ENCODE measurements at regions not wholly inside any gene's neighbourhood (a gene's known extent, or its start where the extent isn't known, plus 50 kb on each side); places are given as distances from the start of the nearest gene placed in this dataset.

DNA sequence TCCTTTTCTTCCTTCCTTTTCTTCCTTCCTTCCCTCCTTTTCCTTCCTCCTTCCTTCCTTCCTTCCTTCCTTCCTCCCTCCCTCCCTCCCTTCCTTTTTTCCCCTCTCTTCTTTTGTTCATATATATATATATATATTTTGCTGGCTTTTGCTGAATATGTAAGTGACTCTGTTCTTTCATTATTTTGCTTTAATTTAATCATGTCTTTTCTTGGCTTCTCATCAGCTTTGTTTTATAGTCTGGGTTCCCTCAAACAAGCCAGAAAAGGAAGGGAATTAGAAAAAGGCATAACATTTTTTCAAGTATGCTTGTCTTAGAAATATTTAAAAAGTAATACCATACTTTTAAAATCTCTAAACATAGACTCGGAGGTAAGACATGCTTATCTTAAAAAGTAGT is 219.9 kb upstream of the ATXN7L3B start:
- no peaks in the 10 kb centered on the region for H3K9me3 ChIP-seq (replicated peaks in 1 of 2; ENCODE audit: control insufficient read depth in 1 of 2, insufficient read depth in 1 of 2, low read length in 2 of 2)
- Mint-ChIP-seq H3K4me1 (no peaks in the 10 kb centered on the region), H3K36me3 (no peaks in the 10 kb centered on the region), H3K27ac (no peak overlapping the region), H3K9me3 (no peaks in the 10 kb centered on the region), H3K27me3 (ENCODE audit: low read depth in 3 of 3) (peaks cover 0 to 2% (median 0%) of the 10 kb centered on the region in 3 donors), H3K4me3 (no peak overlapping the region)
- no peaks in the 10 kb centered on the region for H3K4me1 ChIP-seq (ENCODE audit: control insufficient read depth in 1 of 2, insufficient read depth in 2 of 2, low read length in 2 of 2)
- H3K9ac ChIP-seq (ENCODE audit: insufficient read depth, low read length, poor library complexity, severe bottlenecking), result no peak overlapping the region
- no peak overlapping the region for H3K27ac ChIP-seq (ENCODE audit: low read depth in 1 of 2, low read length in 2 of 2)
- TF ChIP-seq, protein P1, sequence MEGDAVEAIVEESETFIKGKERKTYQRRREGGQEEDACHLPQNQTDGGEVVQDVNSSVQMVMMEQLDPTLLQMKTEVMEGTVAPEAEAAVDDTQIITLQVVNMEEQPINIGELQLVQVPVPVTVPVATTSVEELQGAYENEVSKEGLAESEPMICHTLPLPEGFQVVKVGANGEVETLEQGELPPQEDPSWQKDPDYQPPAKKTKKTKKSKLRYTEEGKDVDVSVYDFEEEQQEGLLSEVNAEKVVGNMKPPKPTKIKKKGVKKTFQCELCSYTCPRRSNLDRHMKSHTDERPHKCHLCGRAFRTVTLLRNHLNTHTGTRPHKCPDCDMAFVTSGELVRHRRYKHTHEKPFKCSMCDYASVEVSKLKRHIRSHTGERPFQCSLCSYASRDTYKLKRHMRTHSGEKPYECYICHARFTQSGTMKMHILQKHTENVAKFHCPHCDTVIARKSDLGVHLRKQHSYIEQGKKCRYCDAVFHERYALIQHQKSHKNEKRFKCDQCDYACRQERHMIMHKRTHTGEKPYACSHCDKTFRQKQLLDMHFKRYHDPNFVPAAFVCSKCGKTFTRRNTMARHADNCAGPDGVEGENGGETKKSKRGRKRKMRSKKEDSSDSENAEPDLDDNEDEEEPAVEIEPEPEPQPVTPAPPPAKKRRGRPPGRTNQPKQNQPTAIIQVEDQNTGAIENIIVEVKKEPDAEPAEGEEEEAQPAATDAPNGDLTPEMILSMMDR (IDR thresholded peaks at IDR 0.05), result no peak
- no peaks in the 10 kb centered on the region for H4K20me1 ChIP-seq (ENCODE audit: insufficient read depth, low read length)
- H3K27me3 ChIP-seq (ENCODE audit: control insufficient read depth in 2 of 2, insufficient read depth in 2 of 2, low read length in 2 of 2), result no peaks in the 10 kb centered on the region
- no peaks in the 10 kb centered on the region for H3K36me3 ChIP-seq (replicated peaks in 1 of 2; ENCODE audit: control insufficient read depth in 1 of 2, insufficient read depth in 2 of 2, low read length in 2 of 2)
- no CpG with 5 or more reads among the region's 1 CpG for WGBS (ENCODE audit: insufficient coverage)
- no peaks in the 10 kb centered on the region for H3K79me2 ChIP-seq (ENCODE audit: insufficient read depth, low read length)
- H3K4me3 ChIP-seq (replicated peaks in 1 of 3; ENCODE audit: low read depth in 2 of 3, low read length in 3 of 3), result no peak overlapping the region
- H2AFZ ChIP-seq (ENCODE audit: insufficient read depth, low read depth, low read length, poor library complexity, severe bottlenecking), result no peak overlapping the region
- intact Hi-C loops (cut with micrococcal nuclease), result no loop called here
- H3K4me2 ChIP-seq (replicated peaks; ENCODE audit: extremely low read depth, low read length, poor library complexity, severe bottlenecking), result no peak overlapping the region
- no peak for DNase-seq

DNA sequence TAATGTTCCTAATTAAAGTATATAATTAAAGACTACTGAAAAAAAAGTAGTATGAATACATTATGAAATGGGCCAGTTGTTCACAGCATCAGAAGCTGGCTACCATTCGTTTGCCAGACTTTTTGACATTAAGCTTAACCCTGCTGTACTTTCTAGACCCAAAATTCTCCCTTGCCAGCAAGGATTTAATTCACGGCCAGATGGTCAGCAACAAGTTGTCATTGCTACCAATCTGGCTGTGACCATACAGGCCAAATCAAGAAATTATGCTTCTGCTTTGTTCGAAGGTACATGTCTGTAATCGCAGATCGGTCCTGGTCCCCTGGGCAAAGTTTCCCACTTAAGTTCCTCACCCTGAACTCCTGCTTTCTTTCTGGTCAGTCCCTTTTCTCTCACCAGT is 217.7 kb upstream of the ATXN7L3B start:
- Histone ChIP-seq H3K9ac (ENCODE audit: insufficient read depth, low read length, poor library complexity, severe bottlenecking) (no peak overlapping the region), H3K4me1 (ENCODE audit: control insufficient read depth in 1 of 2, insufficient read depth in 2 of 2, low read length in 2 of 2) (no peaks in the 10 kb centered on the region), H4K20me1 (ENCODE audit: insufficient read depth, low read length) (no peaks in the 10 kb centered on the region), H2AFZ (ENCODE audit: insufficient read depth, low read depth, low read length, poor library complexity, severe bottlenecking) (no peak overlapping the region), H3K4me2 (replicated peaks; ENCODE audit: extremely low read depth, low read length, poor library complexity, severe bottlenecking) (no peak overlapping the region), H3K27me3 (ENCODE audit: control insufficient read depth in 2 of 2, insufficient read depth in 2 of 2, low read length in 2 of 2) (no peaks in the 10 kb centered on the region), H3K36me3 (replicated peaks in 1 of 2; ENCODE audit: control insufficient read depth in 1 of 2, insufficient read depth in 2 of 2, low read length in 2 of 2) (no peaks in the 10 kb centered on the region), H3K79me2 (ENCODE audit: insufficient read depth, low read length) (no peaks in the 10 kb centered on the region), H3K27ac (ENCODE audit: low read depth in 1 of 2, low read length in 2 of 2) (no peak overlapping the region), H3K9me3 (replicated peaks in 1 of 2; ENCODE audit: control insufficient read depth in 1 of 2, insufficient read depth in 1 of 2, low read length in 2 of 2) (no peaks in the 10 kb centered on the region), H3K4me3 (replicated peaks in 1 of 3; ENCODE audit: low read depth in 2 of 3, low read length in 3 of 3) (no peak overlapping the region)
- no peak overlapping the region for H3K27ac Mint-ChIP-seq
- no peaks in the 10 kb centered on the region for H3K36me3 Mint-ChIP-seq
- no peaks in the 10 kb centered on the region for H3K9me3 Mint-ChIP-seq
- intact Hi-C loops (cut with micrococcal nuclease), result no loop called here
- H3K4me1 Mint-ChIP-seq, result no peaks in the 10 kb centered on the region
- H3K27me3 Mint-ChIP-seq (ENCODE audit: low read depth in 3 of 3), result peaks cover 0 to 2% (median 0%) of the 10 kb centered on the region in 3 donors
- TF ChIP-seq, protein P1 (IDR thresholded peaks at IDR 0.05), result no peak
- H3K4me3 Mint-ChIP-seq, result no peak overlapping the region
- DNase-seq, result no peak
- WGBS (ENCODE audit: insufficient coverage), result 89% methylated on average over 5 of the region's 5 CpGs

All from CD14-positive monocyte (primary cell).